Uterus (tissue), 3 donors: ENCODE measurements at regions not wholly inside any gene's neighbourhood (a gene's known extent, or its start where the extent isn't known, plus 50 kb on each side); places are given as distances from the start of the nearest gene placed in this dataset.

Experiments
- DNase-seq, 2 donors: peaks; one replicate each; pipeline ENCODE4 v3.0.0-alpha.2; 2019 to 2020
- H3K27ac ChIP-seq, 2 donors: fragments of 200-600 bp; sonication (generic); 1 replicate in 1 of 2; 2 replicates in 1 of 2; pipeline ENCODE4 v1.5.1; 2016 to 2018
- H3K27me3 ChIP-seq, 2 donors: fragments of 200-600 bp; sonication (generic); one replicate each; pipeline ENCODE4 v1.5.1; 2018 to 2019; ENCODE audit warnings: control low read depth in 1 of 2
- H3K36me3 ChIP-seq, 2 donors: fragments of 200-600 bp; sonication (generic); one replicate each; pipeline ENCODE4 v1.5.1; 2019; ENCODE audit warnings: control low read depth in 1 of 2
- H3K4me1 ChIP-seq, 2 donors: fragments of 200-600 bp; sonication (generic); one replicate each; pipeline ENCODE4 v1.5.1; 2018 to 2019; ENCODE audit warnings: control low read depth in 1 of 2
- H3K4me3 ChIP-seq, 2 donors: fragments of 200-600 bp; sonication (generic); 1 replicate in 1 of 2; 2 replicates in 1 of 2; pipeline ENCODE4 v1.5.1; 2018 to 2019; ENCODE audit warnings: mild to moderate bottlenecking in 1 of 2
- H3K9me3 ChIP-seq, 2 donors: fragments of 200-600 bp; sonication (generic); one replicate each; pipeline ENCODE4 v1.5.1; 2019; ENCODE audit warnings: control low read depth in 1 of 2
- CTCF ChIP-seq, 4 experiments: fragments of 200-600 bp in 2 of 4; fragments of 450-650 bp in 2 of 4; sonication (generic) in 2 of 4; IDR thresholded peaks; one replicate each; pipeline ENCODE4 v1.5.1; 2016 to 2019; ENCODE audit warnings: antibody characterized with exemption in 4 of 4, mild to moderate bottlenecking in 2 of 4, moderate library complexity in 1 of 4
- POLR2A ChIP-seq, 2 donors: fragments of 450-650 bp; IDR thresholded peaks; one replicate each; pipeline ENCODE4 v1.6.1; 2016; ENCODE audit warnings: antibody characterized with exemption in 2 of 2, mild to moderate bottlenecking in 1 of 2, moderate library complexity in 1 of 2
- intact Hi-C: fragments of 100-400 bp; cut with DNase I; formaldehyde crosslinking; loops from one replicate; pipeline ENCODE4 v1.15.1; 2023; ENCODE audit warnings: low total_unique reads
- donor health status: DM: yes; HTN: yes; CAD: no.

DNA sequence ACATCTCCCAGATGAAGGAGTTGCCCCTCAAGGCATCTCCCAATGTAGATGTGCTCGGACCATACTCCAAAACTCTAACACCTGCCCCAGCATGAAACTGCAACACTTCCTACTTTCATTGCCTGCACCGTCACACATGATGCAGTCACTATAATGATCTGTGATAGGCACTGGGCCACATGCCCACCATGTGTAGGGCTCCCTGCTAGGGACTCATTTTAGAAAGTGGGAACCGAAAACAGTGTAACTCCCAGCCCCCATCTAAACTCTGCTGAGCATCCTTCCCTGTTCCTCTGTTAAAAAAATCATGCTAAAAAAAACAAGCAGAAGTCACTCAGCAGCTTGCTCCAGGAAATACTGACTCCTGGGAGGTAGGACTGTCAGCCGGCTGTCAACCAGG, 496.1 kb upstream of the RAB6C start:
- Histone ChIP-seq H3K27ac (no peak overlapping the region), H3K4me1 (no peaks in the 10 kb centered on the region), H3K27me3 (no peaks in the 10 kb centered on the region), H3K9me3 (no peaks in the 10 kb centered on the region), H3K4me3 (no peak overlapping the region), H3K36me3 (no peaks in the 10 kb centered on the region)
- DNase-seq = no peak
- intact Hi-C loops = no loop called here
- TF ChIP-seq POLR2A (IDR thresholded peaks at IDR 0.05) (no peak), CTCF (IDR thresholded peaks at IDR 0.05) (no peak)

- Histone ChIP-seq H3K27ac (no peak overlapping the region), H3K36me3 (no peaks in the 10 kb centered on the region), H3K27me3 (no peaks in the 10 kb centered on the region), H3K4me1 (no peaks in the 10 kb centered on the region), H3K4me3 (no peak overlapping the region), H3K9me3 (no peaks in the 10 kb centered on the region)
- TF ChIP-seq POLR2A (IDR thresholded peaks at IDR 0.05) (no peak), CTCF (IDR thresholded peaks at IDR 0.05) (no peak)
- intact Hi-C loops = no loop called here
- no peak for DNase-seq
Measured at GRCh38 chr2:129484999-129485897, 494.2 kb upstream of the RAB6C start.

DNA sequence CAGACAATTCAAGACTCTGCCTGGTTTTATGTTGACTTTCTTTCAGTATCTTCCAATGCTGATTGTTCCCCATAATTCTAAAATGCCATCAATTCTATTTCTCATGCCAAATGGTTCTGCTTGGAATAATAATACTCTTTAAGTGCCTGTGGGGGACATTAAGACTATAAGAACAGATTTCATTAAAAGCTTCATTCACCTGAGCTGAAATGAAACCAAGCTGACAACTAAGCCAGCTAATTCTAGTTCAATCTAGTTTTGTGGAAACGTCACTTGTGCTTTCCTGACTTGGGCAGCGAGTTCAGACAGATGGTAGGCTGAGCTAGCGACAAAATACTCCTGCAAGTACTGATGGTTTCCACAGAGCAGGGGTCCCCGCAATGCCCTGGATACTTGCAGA, 491.1 kb upstream of the RAB6C start:
- intact Hi-C loops = no loop called here
- Histone ChIP-seq H3K36me3 (no peaks in the 10 kb centered on the region), H3K27me3 (no peaks in the 10 kb centered on the region), H3K4me3 (no peak overlapping the region), H3K9me3 (no peaks in the 10 kb centered on the region), H3K27ac (no peak overlapping the region), H3K4me1 (no peaks in the 10 kb centered on the region)
- no peak for DNase-seq
- TF ChIP-seq CTCF (IDR thresholded peaks at IDR 0.05) = no peak

- TF ChIP-seq CTCF (IDR thresholded peaks at IDR 0.05) = no peak
- no peak for TF ChIP-seq POLR2A (IDR thresholded peaks at IDR 0.05)
- Histone ChIP-seq H3K4me3 (no peak overlapping the region), H3K36me3 (no peaks in the 10 kb centered on the region), H3K4me1 (no peaks in the 10 kb centered on the region), H3K27me3 (no peaks in the 10 kb centered on the region), H3K9me3 (no peaks in the 10 kb centered on the region), H3K27ac (no peak overlapping the region)
- intact Hi-C loops = no loop called here
- DNase-seq = no peak
Measured at GRCh38 chr2:129490641-129491040, 488.8 kb upstream of the RAB6C start.

- Histone ChIP-seq H3K36me3 (no peaks in the 10 kb centered on the region), H3K4me3 (no peak overlapping the region), H3K9me3 (no peaks in the 10 kb centered on the region), H3K4me1 (no peaks in the 10 kb centered on the region), H3K27me3 (no peaks in the 10 kb centered on the region), H3K27ac (no peak overlapping the region)
- intact Hi-C loops = no loop called here
- no peak for DNase-seq
- no peak for TF ChIP-seq CTCF (IDR thresholded peaks at IDR 0.05)
- no peak for TF ChIP-seq POLR2A (IDR thresholded peaks at IDR 0.05)
Measured at GRCh38 chr2:129491308-129491707, 488.2 kb upstream of the RAB6C start.
